K562 (cell line): ENCODE measurements at regions not wholly inside any gene's neighbourhood (a gene's known extent, or its start where the extent isn't known, plus 50 kb on each side); places are given as distances from the start of the nearest gene placed in this dataset.

ENCODE experiments used
- CTCF ChIP-seq, 3 experiments: IDR thresholded peaks in 2 of 3; conservative IDR thresholded peaks in 1 of 3; 2 replicates each; pipeline ENCODE4 v1.5.1; 2011 to 2012; ENCODE audit warnings: low read length in 3 of 3, mild to moderate bottlenecking in 3 of 3, control low read depth in 2 of 3, improper control_type of control experiment in 1 of 3, inconsistent platforms in 1 of 3, low read depth in 1 of 3, mixed read lengths in 1 of 3, moderate library complexity in 1 of 3; ENCODE audit not compliant: insufficient read depth in 2 of 3
- EP300 ChIP-seq: IDR thresholded peaks from 2 replicates; pipeline ENCODE4 v1.6.1; 2012; ENCODE audit warnings: low read length, improper control_type of control experiment
- MAX ChIP-seq: sonication (generic); formaldehyde crosslinking; IDR thresholded peaks from 2 replicates; pipeline ENCODE4 v1.9.0; 2022; ENCODE audit warnings: mild to moderate bottlenecking, missing genetic modification reagents
- POLR2H ChIP-seq: IDR thresholded peaks from 2 replicates; pipeline ENCODE4 v1.6.1; 2016; ENCODE audit warnings: missing genetic modification characterization, low read depth, mild to moderate bottlenecking, control low read depth, missing compliant biosample characterization, moderate library complexity
- RAD51 ChIP-seq: fragments of 450-650 bp; IDR thresholded peaks from 2 replicates; pipeline ENCODE4 v1.7.1; 2016; ENCODE audit warnings: low read depth, mild to moderate bottlenecking, borderline replicate concordance
- SIN3A ChIP-seq, 2 experiments: fragments of 150-350 bp in 1 of 2; IDR thresholded peaks; 2 replicates each; pipeline ENCODE4 v1.6.1; 2011 to 2016; ENCODE audit warnings: borderline replicate concordance in 2 of 2, low read depth in 2 of 2, low read length in 2 of 2, mild to moderate bottlenecking in 2 of 2, moderate library complexity in 2 of 2; ENCODE audit not compliant: control insufficient read depth in 1 of 2
- SMARCE1 ChIP-seq: fragments of 450-650 bp; IDR thresholded peaks from 2 replicates; pipeline ENCODE4 v1.7.1; 2016; ENCODE audit warnings: mild to moderate bottlenecking
- TAF7 ChIP-seq: fragments of 450-650 bp; IDR thresholded peaks from 2 replicates; pipeline ENCODE4 v1.6.1; 2016; ENCODE audit warnings: missing genetic modification characterization, missing compliant biosample characterization
- THRAP3 ChIP-seq: fragments of 450-650 bp; IDR thresholded peaks from 2 replicates; pipeline ENCODE4 v1.6.1; 2016; ENCODE audit warnings: mild to moderate bottlenecking, inconsistent platforms, borderline replicate concordance
- ZNF324 ChIP-seq: fragments of 250-450 bp; sonication (Bioruptor Pico); IDR thresholded peaks from 2 replicates; pipeline ENCODE4 v1.4.0; 2020; ENCODE audit warnings: mild to moderate bottlenecking
- TF ChIP-seq, protein P1 (sequence below): fragments of 450-650 bp; formaldehyde crosslinking; IDR thresholded peaks from 2 replicates; pipeline ENCODE4 v1.4.0; 2022; ENCODE audit warnings: mild to moderate bottlenecking, moderate library complexity
- TF ChIP-seq, protein P2 (sequence below): IDR thresholded peaks from 2 replicates; pipeline ENCODE4 v1.6.1; 2014; ENCODE audit warnings: antibody characterized with exemption

- TF ChIP-seq, protein P1, sequence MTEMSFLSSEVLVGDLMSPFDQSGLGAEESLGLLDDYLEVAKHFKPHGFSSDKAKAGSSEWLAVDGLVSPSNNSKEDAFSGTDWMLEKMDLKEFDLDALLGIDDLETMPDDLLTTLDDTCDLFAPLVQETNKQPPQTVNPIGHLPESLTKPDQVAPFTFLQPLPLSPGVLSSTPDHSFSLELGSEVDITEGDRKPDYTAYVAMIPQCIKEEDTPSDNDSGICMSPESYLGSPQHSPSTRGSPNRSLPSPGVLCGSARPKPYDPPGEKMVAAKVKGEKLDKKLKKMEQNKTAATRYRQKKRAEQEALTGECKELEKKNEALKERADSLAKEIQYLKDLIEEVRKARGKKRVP (CRISPR knock-in tag) = no peak
- TF ChIP-seq RAD51 (no peak), POLR2H (tag) (no peak), EP300 (no peak), THRAP3 (no peak), MAX (CRISPR knock-in tag) (no peak), SIN3A (IDR thresholded peaks at IDR 0.05; ENCODE audit: borderline replicate concordance in 2 of 2, control insufficient read depth in 1 of 2, low read depth in 2 of 2, low read length in 2 of 2) (no peak), ZNF324 (CRISPR knock-in tag) (no peak), CTCF (IDR thresholded peaks at IDR 0.05 in 2 of 3, conservative IDR thresholded peaks at IDR 0.05 in 1 of 3; ENCODE audit: insufficient read depth in 2 of 3, low read depth in 1 of 3, low read length in 3 of 3) (no peak), SMARCE1 (no peak), TAF7 (tag) (no peak)
- TF ChIP-seq, protein P2, sequence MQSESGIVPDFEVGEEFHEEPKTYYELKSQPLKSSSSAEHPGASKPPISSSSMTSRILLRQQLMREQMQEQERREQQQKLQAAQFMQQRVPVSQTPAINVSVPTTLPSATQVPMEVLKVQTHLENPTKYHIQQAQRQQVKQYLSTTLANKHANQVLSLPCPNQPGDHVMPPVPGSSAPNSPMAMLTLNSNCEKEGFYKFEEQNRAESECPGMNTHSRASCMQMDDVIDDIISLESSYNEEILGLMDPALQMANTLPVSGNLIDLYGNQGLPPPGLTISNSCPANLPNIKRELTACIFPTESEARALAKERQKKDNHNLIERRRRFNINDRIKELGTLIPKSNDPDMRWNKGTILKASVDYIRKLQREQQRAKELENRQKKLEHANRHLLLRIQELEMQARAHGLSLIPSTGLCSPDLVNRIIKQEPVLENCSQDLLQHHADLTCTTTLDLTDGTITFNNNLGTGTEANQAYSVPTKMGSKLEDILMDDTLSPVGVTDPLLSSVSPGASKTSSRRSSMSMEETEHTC = no peak
Observed at GRCh38 chr1:73801912-73802429, 396.0 kb downstream of the LRRIQ3 start.
